ENCODE measurements at regions not wholly inside any gene's neighbourhood (a gene's known extent, or its start where the extent isn't known, plus 50 kb on each side); places are given as distances from the start of the nearest gene placed in this dataset.

DNA sequence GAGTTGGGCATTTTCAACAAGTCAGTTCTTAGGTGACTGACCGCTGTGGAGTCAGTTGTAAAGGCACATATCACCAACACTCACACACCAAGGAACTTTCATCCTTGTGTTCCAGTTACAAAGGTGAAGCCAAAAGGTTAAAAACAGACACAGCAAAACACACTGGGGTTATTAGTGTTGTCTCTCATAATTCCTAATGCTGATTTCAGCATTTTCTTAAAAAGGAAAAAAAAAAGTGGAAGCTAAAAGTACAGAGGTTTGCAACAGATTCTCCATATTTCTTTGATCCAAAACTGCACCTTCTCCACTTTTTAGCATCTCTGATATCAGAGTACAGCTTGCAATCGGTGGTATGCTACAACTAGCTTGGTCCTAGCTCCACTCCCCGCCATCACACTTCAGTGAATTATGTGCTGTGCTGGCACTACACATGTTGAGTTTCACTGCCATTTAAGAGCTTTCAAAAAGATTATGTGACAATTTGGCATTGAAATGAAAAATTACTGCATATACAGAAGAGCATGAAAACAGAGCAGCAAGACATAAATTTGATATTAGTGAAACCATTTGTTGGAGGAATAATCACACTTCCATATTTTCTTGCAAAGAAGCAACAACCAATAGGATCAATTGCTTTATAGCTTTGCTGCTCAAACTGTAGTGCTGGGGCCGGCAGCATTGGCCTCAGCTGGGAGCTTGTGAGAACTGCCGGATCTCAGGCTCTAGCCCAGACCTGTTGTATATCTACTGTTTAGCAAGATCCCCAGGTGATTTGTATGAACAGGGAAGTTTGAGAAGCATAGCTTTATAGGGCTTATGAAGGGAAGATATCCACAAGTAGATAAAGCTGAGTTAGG is 62.3 kb upstream of the DAPL1 start:
- in situ Hi-C loops (cut with HindIII; ENCODE audit: low pct_unique_long_range_greater_than_20kb, low sequenced_read_pairs): no loop called here
- no peak for DNase-seq (ENCODE audit: low read depth, low spot score)

DNA sequence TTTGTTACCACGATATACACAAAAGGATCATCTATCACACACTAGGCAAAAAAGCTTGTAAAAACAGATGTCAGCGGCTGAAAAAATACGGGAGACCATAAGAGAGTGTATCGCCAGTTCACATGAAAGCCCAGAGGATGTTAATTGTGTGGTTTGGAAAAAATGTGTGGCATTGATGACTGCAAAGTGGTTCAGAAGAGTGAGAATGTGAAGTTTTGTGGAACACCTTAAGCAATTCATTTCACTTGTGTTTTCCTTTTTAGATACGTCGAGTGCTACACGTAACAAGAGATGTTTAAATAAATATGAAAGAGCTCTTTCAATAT is 61.7 kb upstream of the DAPL1 start:
- in situ Hi-C loops (cut with HindIII; ENCODE audit: low pct_unique_long_range_greater_than_20kb, low sequenced_read_pairs): no loop called here
- no peak for DNase-seq (ENCODE audit: low read depth, low spot score)

- no peak for DNase-seq (ENCODE audit: low read depth, low spot score)
- in situ Hi-C loops (cut with HindIII; ENCODE audit: low pct_unique_long_range_greater_than_20kb, low sequenced_read_pairs): no loop called here
These were observed 60.7 kb upstream of the DAPL1 start for GRCh38 chr2:158734442-158734841.

- no peak for DNase-seq (ENCODE audit: low read depth, low spot score)
- in situ Hi-C loops (cut with HindIII; ENCODE audit: low pct_unique_long_range_greater_than_20kb, low sequenced_read_pairs): no loop called here
These were observed 59.1 kb upstream of the DAPL1 start for GRCh38 chr2:158735822-158736580.

DNA sequence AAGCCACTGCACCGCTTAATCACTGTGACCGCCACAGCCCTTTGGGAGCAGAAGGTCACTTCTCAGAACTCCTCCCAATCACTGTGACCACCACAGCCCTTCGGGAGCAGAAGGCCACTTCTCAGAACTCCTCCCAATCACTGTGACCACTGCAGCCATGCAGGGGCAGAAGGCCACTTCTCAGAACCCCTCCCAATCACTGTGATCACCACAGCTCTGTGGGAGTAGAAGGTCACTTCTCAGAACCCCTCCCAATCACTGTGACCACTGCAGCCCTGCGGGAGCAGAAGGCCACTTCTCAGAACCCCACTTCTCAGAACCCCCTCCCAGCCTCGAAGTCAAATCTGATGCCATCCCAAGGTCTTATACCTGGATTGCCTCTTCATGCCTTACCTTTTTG is 56.8 kb upstream of the DAPL1 start:
- in situ Hi-C loops (cut with HindIII; ENCODE audit: low pct_unique_long_range_greater_than_20kb, low sequenced_read_pairs): no loop called here
- no peak for DNase-seq (ENCODE audit: low read depth, low spot score)

GRCh38 chr2:158740127-158740526 is 55.0 kb upstream of the DAPL1 start:
- no peak for DNase-seq (ENCODE audit: low read depth, low spot score)
- in situ Hi-C loops (cut with HindIII; ENCODE audit: low pct_unique_long_range_greater_than_20kb, low sequenced_read_pairs): no loop called here

GRCh38 chr2:158740621-158741020 is 54.5 kb upstream of the DAPL1 start:
- in situ Hi-C loops (cut with HindIII; ENCODE audit: low pct_unique_long_range_greater_than_20kb, low sequenced_read_pairs): no loop called here
- DNase-seq (ENCODE audit: low read depth, low spot score): no peak

DNA sequence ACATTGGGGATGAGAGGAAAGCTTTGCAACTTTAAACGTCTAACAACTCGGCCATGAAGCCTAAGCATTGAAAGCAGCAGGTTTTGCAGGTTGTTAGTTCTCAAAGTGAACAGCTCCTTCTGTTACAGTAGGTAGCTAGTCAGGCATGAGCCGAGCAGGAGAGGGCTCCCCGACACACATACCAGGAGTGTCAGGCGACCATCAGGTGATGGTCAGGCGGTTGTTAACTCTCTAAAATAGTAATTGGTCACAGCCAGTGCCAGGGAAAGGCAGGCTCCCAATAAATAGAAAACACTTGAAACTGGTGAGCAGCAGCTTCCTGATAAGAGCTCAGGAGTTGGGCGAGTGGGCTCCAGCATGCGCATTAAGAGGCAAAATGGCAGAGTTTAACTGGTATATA is 53.5 kb upstream of the DAPL1 start:
- in situ Hi-C loops (cut with HindIII; ENCODE audit: low pct_unique_long_range_greater_than_20kb, low sequenced_read_pairs): no loop called here
- peak; percentile 21 for DNase-seq (ENCODE audit: low read depth, low spot score)

- no peak for DNase-seq (ENCODE audit: low read depth, low spot score)
- in situ Hi-C loops (cut with HindIII; ENCODE audit: low pct_unique_long_range_greater_than_20kb, low sequenced_read_pairs): no loop called here
These were observed 52.6 kb upstream of the DAPL1 start for GRCh38 chr2:158742536-158742935.

- in situ Hi-C loops (cut with HindIII; ENCODE audit: low pct_unique_long_range_greater_than_20kb, low sequenced_read_pairs): no loop called here
- DNase-seq (ENCODE audit: low read depth, low spot score): no peak
These were observed 51.7 kb upstream of the DAPL1 start for GRCh38 chr2:158743466-158743865.

DNA sequence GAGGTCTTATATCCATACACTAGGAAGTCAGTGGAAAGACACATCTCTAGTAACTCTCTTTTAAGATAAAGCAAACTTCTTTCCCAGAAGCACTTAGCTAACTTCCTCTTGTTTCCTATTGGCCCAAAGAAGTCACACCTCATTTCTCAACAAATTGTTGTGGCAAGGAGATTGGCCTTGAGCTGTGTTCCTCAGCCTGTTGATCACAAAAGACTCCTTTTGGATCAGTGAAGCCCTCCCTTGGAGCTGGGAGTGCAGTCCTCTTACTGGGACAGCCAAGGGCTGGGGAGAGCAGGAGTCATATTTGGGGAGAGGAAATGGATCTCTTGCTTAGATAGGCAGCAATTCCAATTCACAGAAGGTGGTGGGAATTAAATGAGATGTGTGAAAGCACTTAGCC is 51.2 kb upstream of the DAPL1 start:
- DNase-seq (ENCODE audit: low read depth, low spot score): peak; percentile 39
- in situ Hi-C loops (cut with HindIII; ENCODE audit: low pct_unique_long_range_greater_than_20kb, low sequenced_read_pairs): no loop called here

DNA sequence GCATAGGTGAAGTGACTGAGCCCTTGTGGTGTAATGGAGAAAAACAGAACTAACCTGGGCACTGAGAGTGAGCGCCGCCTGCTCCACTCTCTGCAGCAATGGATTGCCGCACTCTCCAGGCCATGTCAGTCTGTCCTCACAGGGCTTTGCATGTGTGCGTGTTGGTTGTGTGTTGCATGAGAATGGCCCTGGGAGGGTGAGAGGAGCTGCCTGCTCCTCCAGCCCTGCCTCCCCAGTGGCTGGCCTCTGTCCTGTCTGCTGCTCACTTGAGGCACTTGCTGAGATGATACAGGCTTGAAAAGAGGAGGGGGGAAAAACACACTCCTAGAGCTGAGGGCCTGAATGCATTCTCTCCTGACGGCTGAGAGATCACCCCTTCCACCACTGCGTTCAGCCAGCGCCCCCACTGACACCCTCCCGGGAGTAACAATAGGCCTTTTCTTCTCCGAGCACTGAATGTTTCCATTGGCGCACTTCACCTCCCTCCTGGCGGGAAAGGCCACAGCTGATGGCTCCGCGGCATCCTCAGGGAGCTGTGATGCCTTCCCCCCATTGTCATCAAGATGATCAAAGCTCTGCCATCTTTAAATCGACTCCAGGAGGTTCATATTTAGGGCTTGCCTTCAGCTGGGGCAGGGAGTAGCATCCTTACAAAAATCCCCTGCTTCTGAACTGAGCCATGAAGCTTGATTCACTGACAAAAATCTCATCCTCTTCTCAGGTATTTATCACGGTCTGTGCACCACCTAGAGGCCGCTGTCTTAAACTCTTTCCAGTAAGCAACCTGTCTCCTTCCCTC is 49.9 kb upstream of the DAPL1 start:
- DNase-seq (ENCODE audit: low read depth, low spot score): peak; percentile 76
- in situ Hi-C loops (cut with HindIII; ENCODE audit: low pct_unique_long_range_greater_than_20kb, low sequenced_read_pairs): no loop called here

Data from SK-MEL-5 (cell line).